ENCODE measurements at regions not wholly inside any gene's neighbourhood (a gene's known extent, or its start where the extent isn't known, plus 50 kb on each side); places are given as distances from the start of the nearest gene placed in this dataset.
"Not testable (repeated sequence)": the region's sequence is repeated elsewhere in the genome, so short reads cannot be mapped to it uniquely, and the experiment has no call there.

DNA sequence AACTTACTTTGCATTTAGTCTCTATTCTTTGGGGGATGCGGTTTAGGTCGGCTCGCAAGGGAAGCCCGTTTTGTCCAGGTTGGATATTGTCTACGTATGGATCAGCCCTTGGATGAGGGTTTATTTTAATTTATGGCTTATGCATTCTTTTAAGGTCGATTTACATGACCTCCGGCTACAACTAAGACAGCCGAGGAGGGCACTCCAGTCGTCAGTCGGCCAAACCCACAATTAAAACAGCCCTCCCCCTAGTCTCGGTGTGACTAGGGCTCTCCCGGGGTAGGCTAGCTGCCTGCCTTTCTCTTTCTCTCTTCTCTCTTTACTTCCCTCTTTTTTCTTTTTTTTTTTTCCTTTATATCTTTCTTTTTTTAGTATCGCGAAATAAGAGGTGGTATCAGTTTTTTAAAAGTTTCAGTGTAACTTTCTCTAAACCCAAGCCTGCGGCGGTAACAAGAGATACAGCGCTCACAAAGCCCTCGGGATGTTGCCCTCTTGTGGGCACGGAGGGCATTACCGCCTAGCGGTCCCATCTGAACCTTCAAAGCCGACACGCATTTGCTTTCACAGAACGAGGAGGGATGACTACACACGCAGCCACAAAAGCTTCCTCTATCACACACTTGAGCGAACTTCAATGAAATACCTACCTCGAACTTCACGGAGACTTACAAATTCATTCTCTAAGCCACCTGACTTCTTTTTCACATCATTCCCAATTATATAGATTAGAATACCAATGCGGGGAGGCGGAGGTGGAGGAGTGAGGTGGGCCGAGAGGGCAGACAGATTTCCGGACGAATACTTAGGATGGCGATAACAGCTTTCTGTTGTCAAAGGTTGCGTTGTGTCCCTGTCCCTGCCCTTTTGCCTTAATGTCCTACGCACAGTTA lies 132.3 kb upstream of the C11orf58 start:
- DNase-seq (ENCODE audit: low read depth) = peak; percentile 73

GRCh38 chr11:16605389-16605893 lies 133.0 kb upstream of the C11orf58 start:
- no peak for DNase-seq (ENCODE audit: low read depth)

DNA sequence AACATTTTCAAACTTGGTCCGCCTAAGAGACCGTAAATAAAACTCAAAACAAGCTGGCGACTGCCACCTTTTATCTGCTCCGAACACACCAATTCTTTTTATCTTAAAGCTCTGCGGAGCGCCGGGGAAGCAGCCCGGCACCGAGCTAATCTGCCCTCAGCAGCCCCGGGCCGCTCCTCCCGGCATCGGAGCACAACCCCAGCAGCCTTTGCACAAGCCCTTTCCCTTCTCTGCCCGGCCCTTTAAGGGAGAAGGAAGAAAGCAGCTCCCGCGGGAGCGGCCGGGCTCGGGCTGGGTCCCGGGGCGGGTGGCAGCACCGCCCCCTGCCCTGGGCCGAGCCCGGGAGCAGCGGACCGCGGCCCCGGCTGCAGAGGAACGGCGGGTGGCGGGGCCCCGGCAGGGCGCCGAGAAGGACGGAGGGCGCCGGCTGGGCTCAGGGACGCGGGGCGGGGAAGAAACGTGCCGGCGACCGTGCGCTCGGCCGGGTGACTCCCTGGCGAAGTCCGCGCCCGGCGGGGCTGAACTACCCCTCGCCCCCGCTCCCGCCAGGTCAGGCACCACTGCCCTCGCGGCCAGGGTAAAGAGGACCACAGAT lies 133.6 kb upstream of the C11orf58 start:
- no peak for DNase-seq (ENCODE audit: low read depth)

DNA sequence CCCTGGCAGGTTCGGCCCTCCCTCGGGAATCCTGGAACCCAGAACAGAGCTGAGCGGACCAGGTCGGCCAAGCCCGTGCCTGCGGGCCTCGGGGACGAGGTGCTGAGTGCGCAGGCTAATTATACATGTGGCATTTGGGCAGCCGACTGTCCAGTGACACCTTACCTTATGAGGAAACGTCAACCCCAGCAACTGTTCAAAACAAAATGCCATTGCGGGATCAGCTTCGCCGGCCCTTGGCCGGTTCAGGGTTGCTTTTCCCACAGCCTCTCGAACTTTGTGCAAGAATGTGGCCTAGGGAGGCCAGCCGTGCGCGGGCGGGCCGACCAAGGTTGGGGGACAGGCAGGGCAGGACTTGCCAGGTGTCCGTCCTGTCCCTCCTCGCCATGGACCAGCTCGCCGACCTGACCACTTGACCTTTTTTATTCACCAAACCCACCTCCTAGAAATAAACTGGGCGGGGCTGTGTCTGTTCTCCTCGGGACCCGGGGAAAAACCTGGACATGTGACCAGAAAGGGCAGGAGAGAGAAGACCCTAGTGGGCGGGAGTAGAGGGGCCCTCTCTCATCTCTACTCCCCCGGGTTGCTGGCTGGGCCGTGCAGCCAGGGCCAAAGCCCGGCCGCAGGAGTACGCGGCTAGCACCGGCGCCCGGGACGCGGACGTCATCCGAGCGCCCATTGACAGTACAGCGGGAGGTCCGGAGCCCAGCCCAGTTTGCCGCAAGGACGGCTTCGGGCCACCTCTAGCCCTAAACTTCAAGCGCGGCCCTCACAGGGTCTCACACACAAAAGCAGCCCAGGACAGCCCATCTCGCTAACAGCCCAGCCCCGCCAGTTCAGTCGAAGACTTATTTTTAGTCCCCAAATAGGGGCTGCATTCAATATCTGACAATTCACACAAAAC lies 134.3 kb upstream of the C11orf58 start:
- no peak for DNase-seq (ENCODE audit: low read depth)

DNA sequence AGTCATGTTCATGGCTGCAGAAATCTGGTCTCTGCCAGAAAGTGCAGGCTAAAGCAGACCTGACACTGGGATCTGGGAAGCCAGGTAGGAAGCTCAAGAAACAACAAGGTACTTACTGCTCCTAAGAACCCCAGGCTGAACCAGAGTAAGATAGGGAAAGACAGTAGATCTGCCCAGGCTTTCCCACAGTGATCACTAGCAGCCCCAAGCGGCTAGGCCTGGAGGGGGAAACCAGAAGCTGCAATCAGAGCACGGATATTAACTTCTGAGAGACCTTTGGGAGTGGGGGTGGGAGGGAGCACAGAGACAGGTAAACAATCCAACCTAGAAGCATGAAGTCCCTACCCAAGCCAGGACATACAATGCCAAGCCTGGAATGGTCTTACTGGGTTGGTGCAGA lies 135.2 kb upstream of the C11orf58 start:
- no peak for DNase-seq (ENCODE audit: low read depth)

GRCh38 chr11:16598906-16599305 lies 139.5 kb upstream of the C11orf58 start:
- no peak for DNase-seq (ENCODE audit: low read depth)

DNA sequence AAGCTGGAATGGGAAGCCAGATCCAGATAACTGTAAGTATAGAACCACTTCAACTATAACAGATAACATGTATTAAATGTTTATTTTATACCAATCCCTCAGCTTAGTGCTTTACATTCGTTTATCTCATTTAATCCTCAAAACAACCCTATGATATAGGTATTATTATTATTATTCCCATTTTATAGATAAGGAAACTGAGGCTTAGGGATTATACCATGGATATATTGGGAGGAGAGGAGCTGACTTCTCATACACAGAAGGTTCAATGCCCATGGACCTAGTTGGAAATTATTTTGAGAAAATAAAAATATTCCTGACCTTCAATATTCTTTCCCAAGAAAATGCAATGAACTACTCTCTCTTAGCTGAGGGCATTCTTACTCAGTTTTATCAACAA lies 140.4 kb upstream of the C11orf58 start:
- no peak for DNase-seq (ENCODE audit: low read depth)

DNA sequence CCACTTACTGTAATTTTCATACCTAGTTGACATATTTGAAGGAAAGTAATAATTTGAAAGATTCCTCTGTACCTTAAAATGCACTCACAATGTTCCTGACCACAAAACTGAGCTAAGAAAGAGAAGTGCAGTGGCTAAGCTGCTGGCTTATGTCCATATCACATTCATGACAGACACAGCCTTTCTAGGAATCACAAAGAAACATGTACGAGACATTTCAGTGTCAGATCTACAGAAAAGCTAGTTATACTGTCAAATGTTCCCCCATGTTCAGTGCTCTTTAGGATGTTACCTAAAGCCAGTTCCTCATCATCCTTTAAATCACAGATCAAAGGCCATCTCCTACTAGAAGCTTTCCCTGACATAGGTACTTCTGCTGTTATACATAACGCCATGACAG lies 142.2 kb upstream of the C11orf58 start:
- DNase-seq (ENCODE audit: low read depth) = no peak

DNA sequence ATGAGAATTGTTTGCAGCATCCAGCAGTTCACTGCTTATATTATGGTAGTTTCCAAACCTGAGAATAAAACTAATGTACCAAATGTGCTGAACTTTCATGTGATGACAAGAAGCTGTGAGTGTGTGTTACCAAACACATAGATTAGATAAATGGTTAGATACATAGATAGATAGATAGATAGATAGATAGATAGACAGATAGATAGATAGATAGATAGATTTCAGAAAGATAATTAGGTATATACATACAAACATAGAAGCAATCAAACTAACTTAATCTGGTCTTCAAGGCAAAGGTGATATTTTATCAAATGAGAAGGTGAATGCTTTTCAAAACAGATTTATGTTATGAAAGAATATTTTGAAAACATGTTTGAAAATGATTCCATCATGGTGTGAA lies 147.3 kb upstream of the C11orf58 start:
- no peak for DNase-seq (ENCODE audit: low read depth)

DNA sequence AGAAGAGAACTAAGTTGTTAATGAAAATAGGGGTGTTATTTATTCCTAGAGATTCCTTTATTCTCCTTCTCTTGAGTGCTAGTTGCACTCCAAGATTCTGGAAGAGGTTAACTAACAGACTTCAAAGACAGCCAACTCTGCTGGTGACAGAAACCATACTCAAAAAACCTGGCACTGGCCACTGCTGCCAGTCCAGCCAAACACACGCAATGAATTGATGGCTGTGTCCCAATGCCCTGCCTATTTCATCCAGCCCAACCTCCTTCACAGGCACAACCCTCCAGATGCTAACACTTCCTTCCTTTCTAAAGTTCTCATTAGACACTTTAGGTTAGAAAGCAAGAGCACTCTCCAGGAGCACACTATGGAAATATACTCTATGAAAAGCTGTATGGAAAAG lies 150.8 kb upstream of the C11orf58 start:
- no peak for DNase-seq (ENCODE audit: low read depth)

- DNase-seq (ENCODE audit: low read depth) = no peak
Measured at GRCh38 chr11:16584569-16584968, 153.9 kb upstream of the C11orf58 start.

- not testable (repeated sequence) for DNase-seq (ENCODE audit: low read depth)
Measured at GRCh38 chr11:16581078-16581477, 157.4 kb upstream of the C11orf58 start.

GRCh38 chr11:16577490-16577889 lies 161.0 kb upstream of the C11orf58 start:
- DNase-seq (ENCODE audit: low read depth) = no peak

DNA sequence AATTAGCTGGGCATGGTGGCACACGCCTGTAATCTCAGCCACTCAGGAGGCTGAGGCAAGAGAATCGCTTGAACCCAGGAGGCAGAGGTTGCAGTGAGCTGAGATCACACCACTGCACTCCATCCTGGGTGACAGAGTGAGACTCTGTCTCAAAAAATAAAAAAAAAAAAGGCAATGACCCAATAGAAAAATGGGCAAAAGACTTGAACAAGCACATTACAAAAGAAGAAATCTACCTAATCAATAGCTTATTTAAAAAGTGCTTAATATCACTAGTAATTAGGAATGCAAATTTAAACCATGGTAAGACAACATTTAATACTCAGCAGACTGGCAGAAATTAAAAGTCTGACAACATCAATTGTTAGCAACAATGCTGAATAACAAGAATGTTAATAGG lies 163.6 kb upstream of the C11orf58 start:
- not testable (repeated sequence) for DNase-seq (ENCODE audit: low read depth)

- no peak for DNase-seq (ENCODE audit: low read depth)
Measured at GRCh38 chr11:16572945-16573344, 165.5 kb upstream of the C11orf58 start.

DNA sequence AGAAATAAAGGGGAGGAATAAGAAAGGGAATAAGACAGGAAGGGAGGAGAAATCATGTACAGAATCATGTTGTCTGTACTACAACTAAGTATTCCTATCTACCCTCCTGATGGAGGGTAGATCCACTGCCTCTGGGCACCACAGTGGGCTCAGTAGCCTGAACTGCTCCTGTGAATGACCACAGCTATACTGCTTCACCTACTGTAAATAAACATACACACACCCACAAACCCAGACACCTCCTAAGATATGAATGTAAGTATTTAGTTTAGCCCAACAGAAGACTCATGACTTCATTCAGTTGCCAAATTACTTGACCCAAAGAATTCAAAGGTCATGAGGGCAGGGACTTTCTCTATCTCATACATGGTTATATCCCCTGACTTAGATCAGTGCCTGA lies 177.3 kb upstream of the C11orf58 start:
- no peak for DNase-seq (ENCODE audit: low read depth)

DNA sequence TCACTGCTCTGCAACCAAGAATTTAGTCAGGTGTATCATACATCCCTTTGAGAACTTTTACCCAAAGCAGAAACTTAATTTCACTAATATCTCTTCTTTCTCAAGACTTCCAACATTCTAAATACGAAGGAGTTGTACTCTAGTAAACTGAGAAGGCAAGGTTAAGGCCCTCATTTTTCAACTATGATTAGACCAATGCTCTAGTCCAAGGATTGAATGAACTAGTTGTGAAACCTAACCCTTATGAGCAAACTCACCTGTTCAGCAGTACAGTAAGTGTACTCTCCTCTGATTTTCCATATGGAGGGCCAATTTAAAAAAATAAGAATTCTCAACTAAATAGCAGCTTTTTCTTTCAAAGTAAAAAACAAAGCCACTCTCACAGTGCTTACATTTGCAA lies 180.0 kb upstream of the C11orf58 start:
- DNase-seq (ENCODE audit: low read depth) = no peak

- DNase-seq (ENCODE audit: low read depth) = no peak
Measured at GRCh38 chr11:16555956-16556355, 182.5 kb upstream of the C11orf58 start.

GRCh38 chr11:16554361-16554760 lies 184.1 kb upstream of the C11orf58 start:
- DNase-seq (ENCODE audit: low read depth) = no peak

DNA sequence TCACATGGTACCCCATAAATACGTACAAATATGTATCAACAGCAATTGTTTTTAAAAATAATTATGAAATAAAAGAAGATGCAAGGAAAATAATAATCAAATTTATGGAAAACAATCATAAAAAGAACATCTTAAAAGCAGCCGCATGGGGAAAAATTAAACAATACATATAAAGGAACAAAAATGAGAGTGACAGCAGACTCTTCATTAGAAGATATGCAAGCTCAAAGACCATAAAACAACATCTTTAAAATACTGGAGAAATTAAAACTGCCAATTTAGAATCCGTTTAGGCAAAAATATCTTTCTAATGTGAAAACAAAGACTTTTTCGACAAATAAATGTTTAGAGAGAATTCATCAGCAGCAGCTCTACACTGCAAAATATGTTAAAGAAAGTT lies 190.6 kb upstream of the C11orf58 start:
- no peak for DNase-seq (ENCODE audit: low read depth)

GRCh38 chr11:16543642-16544041 lies 187.3 kb upstream of the SOX6 start:
- no peak for DNase-seq (ENCODE audit: low read depth)

DNA sequence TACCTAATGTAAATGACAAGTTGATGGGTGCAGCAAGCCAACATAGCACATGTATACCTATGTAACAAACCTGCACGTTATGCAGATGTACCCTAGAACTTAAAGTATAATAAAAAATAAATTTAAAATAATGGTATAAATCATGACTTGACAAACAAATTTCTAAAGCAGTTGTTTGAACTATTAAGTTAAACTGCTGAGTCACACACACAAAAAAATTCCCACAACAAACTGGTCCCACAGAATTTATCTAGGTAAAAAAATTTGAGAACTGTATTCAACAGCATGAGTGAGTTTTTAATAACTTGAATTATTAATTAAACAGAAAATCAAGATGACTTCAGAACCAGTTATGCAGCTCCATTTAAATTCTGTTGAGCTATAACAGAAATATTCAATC lies 186.0 kb upstream of the SOX6 start:
- no peak for DNase-seq (ENCODE audit: low read depth)

Data from activated T-cell treated with anti-CD3 and anti-CD28 coated beads for 1 hour (primary cell).